Right lung (tissue), 2 donors: ENCODE measurements at regions not wholly inside any gene's neighbourhood (a gene's known extent, or its start where the extent isn't known, plus 50 kb on each side); places are given as distances from the start of the nearest gene placed in this dataset.
"Not testable (repeated sequence)": the region's sequence is repeated elsewhere in the genome, so short reads cannot be mapped to it uniquely, and the experiment has no call there.

Source experiments
- DNase-seq, 2 donors: peaks; one replicate each; pipeline ENCODE4 v3.0.0-alpha.2; 2013

DNA sequence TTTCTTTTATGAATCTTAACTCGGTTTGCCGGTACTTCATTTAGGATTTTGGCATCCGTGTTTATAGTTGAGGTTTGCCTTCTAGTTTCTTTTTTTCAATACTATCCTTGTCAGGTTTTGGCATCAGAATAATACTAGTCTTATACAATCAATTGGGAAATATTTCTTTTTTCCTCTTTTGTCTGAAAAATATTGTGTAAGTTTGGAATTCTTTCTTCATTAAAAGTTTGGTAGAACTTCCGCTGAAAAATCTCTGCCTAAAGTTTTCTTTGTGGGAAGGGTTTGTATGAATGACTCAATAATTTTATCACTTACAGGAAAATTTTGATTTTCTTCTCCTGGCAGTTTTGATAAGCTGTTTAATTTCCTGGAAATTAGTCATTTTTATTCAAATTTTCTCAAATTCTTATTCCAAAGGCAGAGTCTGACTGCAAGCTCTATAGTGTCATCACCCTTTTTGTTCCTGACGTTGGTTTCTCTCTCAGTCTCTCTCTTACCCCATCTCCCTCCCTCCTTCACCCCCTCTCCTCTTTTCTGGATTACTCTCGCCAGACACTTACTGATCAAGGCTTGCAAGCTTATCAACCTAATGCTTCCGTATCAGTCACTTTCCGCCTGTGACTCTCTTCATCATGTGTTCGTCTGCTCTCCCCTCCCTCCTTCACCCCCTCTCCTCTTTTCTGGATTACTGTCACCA is 555.7 kb downstream of the TBC1D22A start:
- DNase-seq = no peak

DNA sequence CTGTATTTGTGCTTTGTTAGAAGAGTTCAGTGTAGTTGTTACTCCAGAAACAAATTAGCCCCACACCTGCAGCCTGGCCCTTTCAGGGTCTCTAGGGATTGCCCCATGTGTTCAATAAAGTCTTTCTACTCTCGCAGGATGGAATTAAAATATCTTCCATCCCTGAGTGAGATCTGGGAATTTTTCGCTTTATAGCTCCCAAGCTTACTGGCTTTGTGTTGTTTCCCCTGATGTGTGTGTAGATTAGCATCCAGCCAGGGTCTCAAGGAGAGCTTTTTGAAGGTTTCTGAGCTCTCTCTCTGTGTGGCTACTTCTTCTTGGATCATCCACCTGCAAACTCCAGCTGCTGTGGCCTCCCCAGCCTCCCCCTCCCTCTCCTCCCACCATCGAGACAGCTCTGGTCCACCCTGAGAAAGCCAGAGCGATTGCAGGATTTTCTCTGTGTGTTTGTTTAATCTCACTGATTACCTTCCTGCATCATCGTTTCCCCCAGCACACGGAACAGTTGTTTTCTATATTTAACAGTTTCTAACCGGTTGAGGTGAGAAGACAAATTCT is 553.5 kb downstream of the TBC1D22A start:
- DNase-seq = no peak

DNA sequence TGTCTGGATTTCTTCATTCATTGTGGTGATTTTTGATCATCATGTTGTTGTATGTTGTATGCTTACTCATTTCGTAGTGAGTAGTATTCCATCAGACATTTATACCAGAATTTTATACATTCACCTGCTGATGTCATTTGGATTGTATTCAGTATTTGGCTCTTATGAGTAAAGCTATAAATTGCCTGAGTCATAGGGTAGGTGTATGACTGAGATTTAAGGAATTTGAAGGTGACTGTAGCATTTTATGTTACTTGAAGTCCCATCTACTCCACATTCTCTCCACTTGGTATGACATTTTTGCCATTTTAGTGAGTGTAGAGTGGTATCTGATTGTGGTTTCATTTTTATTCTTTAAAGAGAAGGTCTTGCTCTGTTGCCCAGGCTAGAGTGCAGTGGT is 548.2 kb downstream of the TBC1D22A start:
- no peak for DNase-seq

DNA sequence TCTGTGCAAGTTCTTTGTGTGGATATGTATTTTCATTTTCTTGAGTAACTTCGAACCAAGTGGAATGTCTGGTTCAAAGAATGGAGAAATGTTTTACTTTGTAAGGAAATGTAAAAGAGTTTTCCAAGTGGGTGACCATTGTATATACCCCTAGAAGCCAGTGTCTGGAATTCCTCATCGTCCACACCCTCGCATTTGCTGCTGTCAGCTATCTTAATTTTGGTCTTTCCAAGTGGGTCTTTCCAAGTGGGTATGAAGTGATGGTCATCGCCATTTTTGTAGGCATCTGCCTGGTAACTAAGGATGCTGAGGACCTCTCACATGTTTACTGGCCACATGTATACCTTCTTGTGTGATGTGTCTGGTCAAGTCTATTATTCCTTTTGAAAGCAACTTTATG is 547.5 kb downstream of the TBC1D22A start:
- no peak for DNase-seq

DNA sequence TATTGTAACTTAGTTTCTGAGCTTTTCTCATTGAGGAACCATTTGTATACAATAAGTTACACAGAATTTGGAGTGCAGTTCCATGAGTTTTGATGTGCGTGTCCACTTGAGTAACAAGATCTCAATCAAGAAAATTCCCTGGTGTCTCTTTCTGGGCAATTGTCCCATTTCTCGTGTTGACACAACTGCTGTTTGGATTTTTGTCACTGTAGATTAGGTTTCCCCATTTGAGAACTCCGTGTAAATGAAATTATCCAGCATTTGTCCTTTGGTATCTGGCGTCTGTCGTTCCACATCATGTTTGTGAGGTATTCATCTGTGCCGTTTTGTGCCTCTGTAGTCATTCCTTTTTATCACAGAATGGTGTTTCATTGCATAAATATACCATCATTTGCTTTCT is 547.0 kb downstream of the TBC1D22A start:
- DNase-seq = no peak

DNA sequence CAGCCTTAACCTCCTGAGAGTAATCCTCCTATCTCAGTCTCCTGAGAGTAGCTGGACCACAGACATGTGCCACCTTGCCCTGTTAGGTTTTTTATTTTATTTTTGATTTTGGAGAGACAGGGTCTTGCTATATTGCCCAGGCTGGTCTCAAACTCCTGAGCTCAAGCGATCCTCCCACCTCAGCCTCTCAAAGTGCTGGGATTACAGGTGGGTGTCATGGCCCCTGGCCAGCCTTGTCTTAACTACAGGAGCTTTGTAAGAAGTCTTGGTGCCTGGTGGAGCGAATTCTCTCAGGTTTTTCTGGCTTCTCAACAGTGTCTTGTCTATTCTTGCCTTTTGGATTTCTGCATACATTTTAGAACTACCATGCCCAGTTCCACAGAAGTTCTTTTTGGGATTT is 546.4 kb downstream of the TBC1D22A start:
- no peak for DNase-seq

DNA sequence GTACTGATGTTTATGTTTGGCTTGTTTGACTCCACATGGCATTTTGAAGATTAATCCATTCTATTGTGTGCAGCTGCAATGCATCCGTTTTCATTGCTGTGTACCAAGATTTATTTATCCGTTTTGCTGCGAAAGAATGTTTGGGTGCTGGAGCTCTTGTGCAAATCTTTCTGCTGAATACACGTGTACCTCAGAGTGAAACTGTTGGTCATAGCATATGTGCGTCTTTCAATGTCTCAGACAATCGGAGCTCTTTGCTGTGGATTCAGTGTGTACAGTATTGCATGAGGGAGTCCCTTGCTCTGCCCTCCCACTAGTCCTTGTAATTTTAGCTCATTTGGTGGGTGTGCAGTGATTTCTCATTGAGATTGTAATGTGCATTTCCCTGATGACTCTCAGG is 545.4 kb downstream of the TBC1D22A start:
- DNase-seq = no peak

DNA sequence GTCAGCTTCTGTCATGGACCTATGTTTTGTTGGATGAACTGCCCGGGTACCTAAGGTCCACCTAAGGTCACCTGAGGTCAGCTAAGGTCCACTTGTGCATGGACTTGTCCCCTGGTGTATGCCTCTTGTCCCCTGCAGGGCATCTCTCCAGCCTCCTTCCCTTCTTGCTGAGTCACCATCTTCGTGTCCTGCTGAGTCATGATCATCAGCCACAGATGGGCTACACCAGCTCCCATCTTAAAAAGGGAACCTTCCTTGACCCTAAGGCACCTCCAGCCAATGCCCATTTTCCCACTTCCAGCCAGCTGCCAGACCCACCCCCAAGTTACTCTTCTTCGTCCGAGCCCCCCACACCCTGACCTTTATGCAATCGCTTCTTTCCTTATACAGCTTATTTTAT is 544.9 kb downstream of the TBC1D22A start:
- DNase-seq = no peak

DNA sequence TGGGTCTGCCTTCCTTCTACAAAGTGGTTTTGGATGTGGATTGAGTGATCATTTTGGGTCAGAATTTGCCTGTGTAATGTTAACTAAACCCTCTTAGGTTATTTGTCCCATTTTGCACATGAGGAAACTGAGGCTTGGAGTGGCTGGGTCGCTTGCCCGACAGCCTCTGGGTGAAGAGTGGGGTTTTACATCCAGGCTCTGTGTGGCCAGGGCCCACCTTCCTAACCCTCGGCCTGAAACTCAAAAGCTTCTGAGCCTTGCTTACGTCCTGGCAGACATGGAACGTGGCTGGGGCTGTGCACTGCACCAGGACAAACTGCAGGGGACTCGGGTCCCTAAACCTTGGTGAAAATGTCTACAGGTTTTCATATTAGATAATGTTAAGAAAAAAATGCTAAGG is 542.4 kb downstream of the TBC1D22A start:
- no peak for DNase-seq

DNA sequence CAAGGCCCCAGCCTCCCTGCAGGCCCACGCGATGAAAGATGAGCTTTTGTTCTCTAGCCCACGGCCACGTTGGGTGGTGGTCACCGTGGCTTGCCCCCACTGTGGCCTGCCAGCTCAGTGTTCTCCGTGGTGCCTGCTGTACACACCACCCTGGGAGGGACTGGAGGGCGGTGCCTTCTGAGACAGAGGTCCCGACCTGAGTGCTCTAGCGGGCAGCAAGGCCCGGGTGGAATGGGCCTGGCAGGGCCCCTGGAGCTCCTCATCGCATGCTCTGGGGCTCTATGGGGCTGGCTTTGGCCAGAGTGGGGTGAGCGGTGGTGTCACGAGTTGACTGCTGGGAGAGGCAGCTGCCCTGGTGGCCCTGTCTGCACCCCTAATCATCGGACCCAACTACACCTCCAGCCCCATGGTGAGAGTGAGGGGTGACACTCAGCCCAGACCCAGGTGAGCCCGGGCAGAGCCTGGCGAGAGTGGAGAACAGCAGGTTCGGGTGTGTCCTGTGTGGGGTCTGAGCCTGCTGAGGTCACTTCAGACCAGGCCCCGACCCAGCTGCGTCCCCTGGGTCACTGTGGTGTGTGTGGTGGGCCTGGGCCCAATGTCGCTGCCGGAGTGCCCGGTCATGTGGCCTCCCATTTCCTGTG is 541.9 kb downstream of the TBC1D22A start:
- no peak for DNase-seq

DNA sequence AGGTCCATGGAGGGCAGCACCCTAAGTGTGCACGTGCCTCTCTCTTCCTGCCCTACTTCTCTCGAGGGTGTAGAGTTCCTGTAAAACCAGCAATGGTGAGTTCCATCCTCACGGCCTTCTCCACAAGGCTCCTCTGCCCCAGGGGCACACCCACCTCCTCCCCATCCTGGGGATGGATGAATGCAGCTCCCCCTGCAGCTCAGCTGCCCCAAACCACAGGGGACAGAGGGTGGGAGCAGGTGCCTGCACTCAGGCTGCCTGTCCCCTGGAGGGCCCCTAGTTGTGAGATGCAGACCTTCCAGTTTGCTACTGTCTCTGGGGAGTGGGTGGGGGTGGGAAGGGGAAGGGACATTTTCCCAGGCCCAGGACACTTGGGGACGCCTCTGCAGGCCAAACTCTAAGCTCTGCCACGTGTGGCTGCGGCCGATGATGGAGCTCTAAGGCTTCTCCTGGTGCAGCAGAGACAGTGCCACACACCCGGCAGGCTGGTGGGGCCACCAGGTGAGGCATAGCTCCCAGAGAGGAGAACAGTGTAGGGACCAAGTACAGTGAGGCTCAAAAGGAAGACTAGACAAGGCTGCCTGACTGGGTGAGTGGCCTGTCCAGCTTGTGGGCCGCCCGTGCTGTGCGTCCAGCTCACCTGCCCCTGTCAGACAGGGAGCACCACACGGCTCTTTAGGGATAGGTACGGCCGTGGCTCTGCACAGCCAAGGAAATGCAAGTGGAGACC is 540.9 kb downstream of the TBC1D22A start:
- DNase-seq = no peak

DNA sequence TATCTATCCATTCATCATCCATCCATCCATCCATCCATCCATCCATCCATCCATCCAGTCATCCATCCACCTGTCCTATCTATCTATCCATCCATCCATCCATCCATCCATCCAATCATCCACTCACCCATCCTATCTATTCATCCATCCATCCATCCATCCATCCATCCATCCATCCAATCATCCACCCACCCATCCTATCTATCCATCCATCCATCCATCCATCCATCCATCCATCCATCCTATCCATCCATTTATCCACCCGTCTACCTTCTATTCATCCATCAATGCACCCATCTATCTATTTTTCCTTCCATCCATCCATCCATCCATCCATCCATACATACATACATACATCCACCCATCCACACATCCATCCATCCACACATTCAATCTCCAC is 540.1 kb downstream of the TBC1D22A start:
- not testable (repeated sequence) for DNase-seq

DNA sequence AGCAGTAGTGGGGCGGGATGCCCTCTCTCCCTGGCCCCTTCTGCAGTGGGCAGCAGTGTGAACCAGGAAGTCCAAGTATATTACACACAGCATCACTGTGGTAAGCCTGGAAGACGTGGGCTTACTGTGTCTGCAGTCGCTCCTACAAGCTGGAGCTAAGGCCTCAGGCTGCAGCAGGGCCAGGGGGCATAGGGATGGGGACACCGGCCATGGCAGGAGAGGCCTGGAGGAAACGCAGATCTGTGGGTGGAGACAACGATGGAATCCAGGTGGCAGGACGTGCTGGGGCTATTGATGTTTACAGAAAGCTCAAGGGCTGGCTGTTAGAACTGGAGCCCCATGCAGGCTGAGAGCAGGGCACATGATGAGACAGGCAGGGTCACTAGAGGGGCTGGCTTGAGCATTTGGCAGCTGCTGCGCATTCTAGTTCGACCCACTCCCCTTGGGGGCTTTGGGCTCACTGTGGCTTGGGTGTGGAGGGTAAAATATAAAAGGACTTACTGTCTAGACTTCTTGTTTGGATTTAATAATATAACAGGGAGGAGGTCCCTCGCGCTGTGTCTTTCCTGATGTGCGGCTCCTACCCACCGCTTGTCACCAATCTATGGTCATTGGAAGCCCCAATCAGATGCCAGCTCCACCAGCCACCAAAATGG is 539.5 kb downstream of the TBC1D22A start:
- no peak for DNase-seq

DNA sequence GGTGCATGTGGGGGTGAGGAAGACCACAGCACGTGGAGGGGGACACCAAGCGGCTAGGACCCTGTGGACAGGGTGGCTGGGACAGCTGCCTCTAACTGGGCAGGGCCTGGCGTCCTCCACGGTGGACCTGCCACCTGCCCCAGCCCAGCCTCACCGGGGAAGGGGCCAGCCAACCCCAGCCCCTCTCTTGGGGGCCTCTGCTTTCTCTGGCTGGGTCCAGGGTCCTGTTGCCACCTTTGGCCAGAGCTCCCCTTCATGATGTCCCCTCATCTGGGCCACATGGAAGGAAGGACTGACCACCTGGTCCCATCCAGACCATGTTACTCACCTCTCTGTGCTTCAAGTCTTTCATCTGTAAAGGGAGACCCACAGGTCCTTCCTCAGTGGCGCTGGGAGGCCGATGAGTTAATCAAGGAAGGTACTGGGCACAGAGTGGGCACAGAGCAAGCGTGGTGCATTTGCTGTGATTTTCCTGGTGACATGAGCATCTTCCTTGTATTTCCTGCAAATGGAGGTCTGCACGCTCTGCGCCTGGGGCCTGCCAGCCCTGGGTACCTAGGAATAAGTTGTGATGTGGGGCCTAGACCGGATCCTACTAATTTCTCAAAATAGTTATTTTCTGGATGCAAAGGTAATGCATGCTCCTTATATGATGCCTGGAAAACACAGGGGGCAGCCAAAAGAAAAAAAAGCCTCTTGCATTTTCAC is 538.4 kb downstream of the TBC1D22A start:
- DNase-seq = no peak

DNA sequence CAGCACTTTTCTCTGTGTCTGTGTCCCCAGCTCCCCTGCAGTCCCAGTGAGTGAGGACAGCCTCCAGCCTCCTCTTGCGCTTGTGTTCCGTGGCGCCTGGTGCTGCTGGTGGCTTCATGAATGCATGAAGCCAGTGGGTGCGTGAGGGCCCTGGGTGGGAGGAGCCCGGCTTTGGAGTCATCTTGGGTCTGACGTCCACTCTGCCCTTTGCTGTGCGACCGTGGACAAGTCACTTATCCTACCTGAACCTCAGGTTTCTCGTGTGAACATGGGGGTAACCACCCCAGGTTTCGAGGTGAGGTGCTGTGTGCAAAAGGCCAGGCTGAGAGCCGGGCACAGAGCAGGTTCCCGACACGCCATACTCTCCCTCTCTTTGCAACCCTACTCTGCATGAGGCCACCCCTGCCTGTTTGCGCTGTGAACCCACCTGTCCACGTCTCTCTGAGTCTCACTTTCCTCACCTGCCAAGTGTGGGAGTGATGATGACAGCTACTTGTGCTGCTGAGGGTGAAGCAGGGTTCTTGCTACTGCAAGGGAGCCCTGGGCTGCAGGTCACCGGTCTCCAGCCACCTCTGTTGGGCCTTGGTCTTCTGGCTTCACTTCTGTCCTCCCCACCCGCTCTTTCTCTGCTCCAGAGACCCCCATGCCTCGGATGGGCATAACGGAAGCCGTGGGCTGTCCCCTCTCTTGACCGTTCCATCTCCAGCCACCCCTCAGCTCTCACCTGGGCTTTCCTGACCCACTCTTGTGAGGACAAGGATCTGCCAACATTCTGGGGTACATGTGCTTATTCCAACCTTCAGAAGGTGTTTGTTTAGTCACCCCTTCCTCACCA is 537.6 kb downstream of the TBC1D22A start:
- DNase-seq = no peak

DNA sequence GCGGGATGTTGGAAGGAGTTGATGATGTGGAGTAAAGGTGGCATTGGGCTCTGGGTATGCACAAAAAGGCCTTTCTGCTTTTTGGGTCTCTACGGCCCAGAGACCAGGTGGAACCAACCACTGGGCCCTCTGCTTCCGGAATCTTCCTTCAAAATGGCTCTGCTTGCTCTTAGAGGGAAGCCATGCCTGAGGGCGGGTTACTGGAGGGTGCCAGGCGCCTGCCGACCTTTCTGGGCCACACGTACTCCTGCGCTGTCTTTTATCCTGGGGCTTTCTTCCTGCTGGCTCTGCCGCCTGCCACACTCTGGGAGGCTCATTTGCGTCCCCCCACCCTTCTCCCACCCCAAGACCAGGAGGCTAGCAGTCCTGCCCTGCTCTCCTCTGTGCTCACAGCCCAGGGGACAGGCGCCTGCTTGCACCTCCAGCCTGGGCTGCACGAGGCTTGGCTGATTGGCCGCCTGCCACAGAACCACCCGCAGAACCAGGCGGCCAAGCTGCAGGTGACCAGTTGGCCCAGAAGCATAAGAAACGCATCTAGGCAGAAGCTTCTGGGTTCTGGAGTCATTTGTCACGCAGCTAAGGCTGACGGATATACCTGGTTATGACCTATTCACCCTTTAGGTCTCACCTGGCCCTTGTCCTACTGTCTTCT is 536.9 kb downstream of the TBC1D22A start:
- DNase-seq = no peak

DNA sequence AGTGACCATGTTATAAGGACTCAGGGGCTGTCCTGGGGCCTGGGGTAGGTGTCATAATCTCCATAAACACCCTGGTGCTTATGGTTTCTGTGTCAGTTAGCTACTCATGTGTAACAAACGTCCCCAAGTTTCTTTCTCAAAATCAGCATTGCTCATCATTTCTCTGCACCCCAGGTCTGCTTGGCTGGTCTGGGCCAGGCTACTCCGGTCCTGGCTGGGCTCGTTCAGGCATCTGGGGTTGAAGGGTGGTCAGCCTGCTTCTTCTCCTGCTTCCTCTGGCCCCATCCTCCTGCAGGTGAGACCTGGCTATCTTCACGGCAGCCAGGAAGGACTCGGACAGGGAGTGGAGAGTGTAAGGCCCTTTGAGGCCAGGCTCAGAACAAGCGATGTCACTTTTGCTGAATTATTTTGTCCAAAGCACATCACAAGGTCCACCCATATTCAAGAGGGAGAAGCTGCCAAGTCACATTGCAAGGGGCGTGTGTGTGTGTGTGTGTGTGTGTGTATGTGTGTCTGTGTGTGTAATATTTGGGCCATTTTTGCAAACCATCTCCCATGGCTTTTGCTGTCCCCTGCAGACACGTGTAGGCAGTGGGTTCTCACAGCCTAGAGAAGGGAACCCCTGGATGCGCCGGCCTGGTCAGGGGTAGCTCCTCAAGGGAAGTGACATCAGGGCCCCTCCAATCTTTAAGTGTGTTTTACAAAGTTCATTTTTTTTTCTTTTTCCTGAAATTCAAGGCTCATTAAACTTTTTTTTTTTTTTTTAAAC is 535.8 kb downstream of the TBC1D22A start:
- DNase-seq = no peak

DNA sequence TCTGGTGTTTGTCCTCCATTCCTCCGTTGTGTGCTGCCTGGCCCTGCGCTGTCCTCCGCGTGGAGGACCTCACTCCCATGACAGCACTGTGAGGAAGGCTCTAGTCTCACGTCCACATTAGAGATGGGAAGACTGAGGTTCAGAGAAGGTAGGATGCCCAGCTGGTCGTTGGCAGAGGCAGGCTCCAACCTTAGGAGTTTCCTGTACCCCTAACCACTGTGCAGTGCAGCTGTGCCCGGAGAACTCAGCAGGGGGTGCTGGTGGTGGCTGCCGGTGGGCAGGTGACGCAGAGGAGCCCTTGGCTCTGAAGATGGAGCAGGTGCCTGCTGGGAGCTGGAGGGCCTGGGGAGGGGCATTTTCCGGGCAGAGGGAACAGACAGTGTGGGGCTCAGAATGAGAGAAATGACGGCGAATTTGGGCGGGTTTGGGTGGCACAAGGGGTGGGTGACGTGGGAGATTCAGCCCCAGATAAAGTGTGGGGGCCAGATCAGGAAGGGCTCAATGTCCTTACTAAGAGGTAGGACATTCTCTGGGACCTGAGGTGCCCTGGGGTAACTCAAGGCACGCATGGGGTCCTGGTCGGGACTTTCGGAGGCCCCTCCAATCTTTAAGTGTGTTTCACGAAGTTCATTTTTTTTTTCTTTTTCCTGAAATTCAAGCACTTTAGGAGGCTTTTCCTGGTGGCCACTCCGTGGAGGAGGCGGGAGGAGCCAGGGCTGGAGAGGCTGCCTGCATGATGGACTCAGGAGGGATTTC is 535.0 kb downstream of the TBC1D22A start:
- DNase-seq = no peak
